MCF 10A (cell line): ENCODE measurements at regions not wholly inside any gene's neighbourhood (a gene's known extent, or its start where the extent isn't known, plus 50 kb on each side); places are given as distances from the start of the nearest gene placed in this dataset.

ENCODE experiments used
- BruUV-seq: library from RNA; stranded (reverse); fragments of 400-500 nt; replicated peaks from 2 replicates; lab custom pipeline; 2021; lab: Mats Ljungman, UMichigan
- CTCF ChIA-PET: fragments of 300-600 bp; sonication (Branson Sonifier 250); formaldehyde crosslinking; extraction: SDS; loops from one replicate; lab custom pipeline; 2021; ENCODE audit warnings: antibody characterized with exemption, inconsistent platforms; lab: Yijun Ruan, JAX
- POLR2A ChIA-PET: fragments of 300-600, 350-650 bp; sonication (Branson Sonifier 250); formaldehyde crosslinking; extraction: SDS; loops from one replicate; lab custom pipeline; 2020; ENCODE audit warnings: antibody characterized with exemption, inconsistent platforms; lab: Yijun Ruan, JAX
- DNase-seq: peaks from one replicate; pipeline ENCODE4 v3.0.0-alpha.2; 2018; ENCODE audit not compliant: unreplicated experiment
- H3K27ac Mint-ChIP-seq: one replicate; pipeline ENCODE4 v1.8.0; 2022; ENCODE audit warnings: mild to moderate bottlenecking, low read depth, mixed read lengths; ENCODE audit not compliant: unreplicated experiment
- H3K27me3 Mint-ChIP-seq: one replicate; pipeline ENCODE4 v1.8.0; 2022; ENCODE audit warnings: mixed read lengths; ENCODE audit not compliant: insufficient read depth, unreplicated experiment
- H3K36me3 Mint-ChIP-seq: one replicate; pipeline ENCODE4 v1.8.0; 2022; ENCODE audit warnings: mild to moderate bottlenecking, moderate library complexity, mixed read lengths; ENCODE audit not compliant: insufficient read depth, unreplicated experiment
- H3K4me1 Mint-ChIP-seq: one replicate; pipeline ENCODE4 v1.8.0; 2022; ENCODE audit warnings: mixed read lengths; ENCODE audit not compliant: insufficient read depth, unreplicated experiment
- H3K4me3 Mint-ChIP-seq: one replicate; pipeline ENCODE4 v1.8.0; 2022; ENCODE audit warnings: mild to moderate bottlenecking, moderate library complexity, mixed read lengths; ENCODE audit not compliant: unreplicated experiment
- H3K9me3 Mint-ChIP-seq: one replicate; pipeline ENCODE4 v1.8.0; 2022; ENCODE audit warnings: mixed read lengths; ENCODE audit not compliant: unreplicated experiment
- CTCF ChIP-seq: fragments of 200-600 bp; IDR thresholded peaks from one replicate; pipeline ENCODE4 v1.8.0; 2022; ENCODE audit warnings: antibody characterized with exemption, mild to moderate bottlenecking; ENCODE audit not compliant: unreplicated experiment
- intact Hi-C: fragments of 100-400 bp; cut with micrococcal nuclease; formaldehyde crosslinking; loops from 2 replicates; pipeline ENCODE4 v1.14.1; 2022

GRCh38 chr3:159775372-159775961 lies 213.2 kb upstream of the IL12A start:
- peak; percentile 80 for DNase-seq
- no TSS peak for BruUV-seq
- POLR2A ChIA-PET = interaction anchor here (0.7 to 8.7 kb wide), 6 partner anchors 10 to 49 kb away, joined by 3 to 85 read pairs (median 4); no protein-coding TSS in a partner anchor
- TF ChIP-seq CTCF = no peak
- H3K4me3 Mint-ChIP-seq = no peak overlapping the region
- intact Hi-C loops = no loop called here
- peak overlapping the region; percentile 84 for H3K27ac Mint-ChIP-seq
- peaks cover 33% of the 10 kb centered on the region for H3K4me1 Mint-ChIP-seq
- no peaks in the 10 kb centered on the region for H3K27me3 Mint-ChIP-seq
- no peaks in the 10 kb centered on the region for H3K9me3 Mint-ChIP-seq
- no peaks in the 10 kb centered on the region for H3K36me3 Mint-ChIP-seq
- CTCF ChIA-PET = interaction anchor here (0.5 to 2.8 kb wide), 10 partner anchors 8 to 231 kb away, joined by 3 to 12 read pairs (median 3); no protein-coding TSS in a partner anchor

GRCh38 chr3:159776779-159777178 lies 211.9 kb upstream of the IL12A start:
- Mint-ChIP-seq H3K4me3 (no peak overlapping the region), H3K9me3 (no peaks in the 10 kb centered on the region), H3K4me1 (peaks cover 33% of the 10 kb centered on the region), H3K27me3 (no peaks in the 10 kb centered on the region), H3K36me3 (no peaks in the 10 kb centered on the region), H3K27ac (peak overlapping the region; percentile 84)
- DNase-seq = no peak
- ChIA-PET POLR2A (interaction anchor here (3.2 to 8.7 kb wide), 2 partner anchors 8 to 11 kb away, joined by 27 to 85 read pairs; no protein-coding TSS in a partner anchor), CTCF (interaction anchor here (0.6 to 9.8 kb wide), 9 partner anchors 11 to 1428 kb away, joined by 3 to 169 read pairs (median 4); no protein-coding TSS in a partner anchor)
- no peak for TF ChIP-seq CTCF
- intact Hi-C loops = no loop called here
- BruUV-seq = no TSS peak

- no peak for TF ChIP-seq CTCF
- Mint-ChIP-seq H3K27ac (peak overlapping the region; percentile 86), H3K9me3 (no peaks in the 10 kb centered on the region), H3K4me1 (peaks cover 38% of the 10 kb centered on the region), H3K36me3 (no peaks in the 10 kb centered on the region), H3K27me3 (no peaks in the 10 kb centered on the region), H3K4me3 (no peak overlapping the region)
- DNase-seq = peak; percentile 52
- ChIA-PET POLR2A (interaction anchor here (0.7 to 10.0 kb wide), 4 partner anchors 15 to 35 kb away, joined by 3 to 212 read pairs (median 6); no protein-coding TSS in a partner anchor), CTCF (interaction anchor here (0.6 to 9.8 kb wide), 8 partner anchors 11 to 520 kb away, joined by 3 to 169 read pairs (median 4); no protein-coding TSS in a partner anchor)
- intact Hi-C loops = no loop called here
- no TSS peak for BruUV-seq
Observed at GRCh38 chr3:159779883-159780282, 208.8 kb upstream of the IL12A start.

- no peaks in the 10 kb centered on the region for H3K27me3 Mint-ChIP-seq
- no peaks in the 10 kb centered on the region for H3K9me3 Mint-ChIP-seq
- no peak for TF ChIP-seq CTCF
- H3K4me3 Mint-ChIP-seq = no peak overlapping the region
- POLR2A ChIA-PET = interaction anchor here (0.7 to 10.0 kb wide), 6 partner anchors 7 to 49 kb away, joined by 3 to 212 read pairs (median 9); no protein-coding TSS in a partner anchor
- DNase-seq = no peak
- H3K27ac Mint-ChIP-seq = no peak overlapping the region
- CTCF ChIA-PET = interaction anchor here (0.5 to 9.8 kb wide), 20 partner anchors 13 to 694 kb away, joined by 3 to 169 read pairs (median 4); no protein-coding TSS in a partner anchor
- intact Hi-C loops = no loop called here
- peaks cover 36% of the 10 kb centered on the region for H3K4me1 Mint-ChIP-seq
- BruUV-seq = no TSS peak
- H3K36me3 Mint-ChIP-seq = no peaks in the 10 kb centered on the region
Observed at GRCh38 chr3:159781867-159782266, 206.8 kb upstream of the IL12A start.
